ENCODE measurements at regions not wholly inside any gene's neighbourhood (a gene's known extent, or its start where the extent isn't known, plus 50 kb on each side); places are given as distances from the start of the nearest gene placed in this dataset.

DNA sequence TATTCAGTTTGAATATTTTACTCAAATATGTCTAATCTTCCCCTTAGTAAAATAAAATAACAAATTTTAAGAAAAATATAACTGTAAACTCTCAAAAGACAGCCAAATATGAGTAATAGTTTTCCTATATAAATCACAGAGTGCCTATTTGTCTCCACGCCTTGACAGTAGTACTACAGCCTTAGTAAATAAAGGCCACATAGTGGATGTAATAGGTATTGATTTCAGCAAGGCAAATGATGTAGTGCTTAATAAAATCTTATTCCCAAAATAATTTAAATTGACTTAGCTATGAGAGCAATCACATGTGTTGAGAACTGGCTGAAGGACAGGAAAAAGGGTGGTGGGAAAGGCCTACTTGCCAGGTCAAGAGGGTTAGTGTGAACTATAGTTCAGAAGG lies 747.2 kb downstream of the OLFM4 start:
- Mint-ChIP-seq H3K27ac (no peak overlapping the region), H3K4me3 (no peak overlapping the region), H3K9me3 (peaks cover 0 to 7% (median 6%) of the 10 kb centered on the region in 3 donors), H3K4me1 (no peaks in the 10 kb centered on the region), H3K36me3 (no peaks in the 10 kb centered on the region), H3K27me3 (no peaks in the 10 kb centered on the region)
- no peak for ATAC-seq (replicated peaks in 1 of 4)
- Histone ChIP-seq H3K9me3 (no peaks in the 10 kb centered on the region), H3K4me3 (ENCODE audit: control insufficient read depth in 1 of 2, extremely low read depth in 1 of 2, low read length in 1 of 2) (no peak overlapping the region), H3K27ac (ENCODE audit: low read length) (no peak overlapping the region), H3K36me3 (ENCODE audit: control insufficient read depth in 2 of 2, extremely low read depth in 1 of 2, insufficient read depth in 1 of 2, low read length in 1 of 2) (no peaks in the 10 kb centered on the region), H3K4me1 (ENCODE audit: control insufficient read depth in 1 of 2, extremely low read depth in 1 of 2, insufficient read depth in 2 of 2, low read length in 2 of 2) (no peaks in the 10 kb centered on the region), H3K27me3 (replicated peaks in 1 of 2; ENCODE audit: control insufficient read depth in 2 of 2, extremely low read depth in 1 of 2, insufficient read depth in 2 of 2, low read length in 1 of 2) (no peaks in the 10 kb centered on the region)
- CTCF ChIA-PET = no interaction called here
- no peak for DNase-seq
- POLR2A ChIA-PET = no interaction called here
- no CpG with 5 or more reads among the region's 1 CpG for WGBS (ENCODE audit: insufficient coverage)

DNA sequence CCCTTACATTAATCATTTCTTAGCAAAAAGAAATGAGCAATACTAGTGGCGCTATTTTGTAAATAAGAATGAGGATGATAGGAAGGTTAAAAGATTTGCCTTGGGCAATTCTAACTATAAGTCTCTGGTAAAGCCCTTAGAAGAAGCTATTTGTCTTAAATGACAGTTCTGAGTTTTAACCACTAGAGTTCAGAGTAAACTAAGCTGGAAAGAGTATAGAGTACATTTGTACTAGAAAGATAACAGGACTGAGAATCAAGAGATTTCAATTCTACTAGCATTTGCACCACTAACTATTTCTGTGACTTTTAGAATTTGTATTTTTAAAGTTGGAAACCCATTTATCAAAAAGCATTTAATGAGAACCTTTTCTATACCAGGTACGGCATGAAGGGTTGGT lies 750.3 kb downstream of the OLFM4 start:
- Mint-ChIP-seq H3K9me3 (peaks cover 0 to 3% (median 3%) of the 10 kb centered on the region in 3 donors), H3K36me3 (no peaks in the 10 kb centered on the region), H3K4me1 (peaks cover 7% of the 10 kb centered on the region in 3 donors), H3K27me3 (no peaks in the 10 kb centered on the region), H3K4me3 (no peak overlapping the region), H3K27ac (no peak overlapping the region)
- H3K4me1 ChIP-seq (ENCODE audit: control insufficient read depth in 1 of 2, extremely low read depth in 1 of 2, insufficient read depth in 2 of 2, low read length in 2 of 2) = no peaks in the 10 kb centered on the region
- DNase-seq (no peak), ATAC-seq (replicated peaks in 1 of 4) (no peak)
- no peaks in the 10 kb centered on the region for H3K9me3 ChIP-seq
- CTCF ChIA-PET = no interaction called here
- no peak overlapping the region for H3K4me3 ChIP-seq (ENCODE audit: control insufficient read depth in 1 of 2, extremely low read depth in 1 of 2, low read length in 1 of 2)
- POLR2A ChIA-PET = no interaction called here
- no CpG with 5 or more reads among the region's 2 CpGs for WGBS (ENCODE audit: insufficient coverage)
- no peaks in the 10 kb centered on the region for H3K27me3 ChIP-seq (replicated peaks in 1 of 2; ENCODE audit: control insufficient read depth in 2 of 2, extremely low read depth in 1 of 2, insufficient read depth in 2 of 2, low read length in 1 of 2)
- no peak overlapping the region for H3K27ac ChIP-seq (ENCODE audit: low read length)
- H3K36me3 ChIP-seq (ENCODE audit: control insufficient read depth in 2 of 2, extremely low read depth in 1 of 2, insufficient read depth in 1 of 2, low read length in 1 of 2) = no peaks in the 10 kb centered on the region

DNA sequence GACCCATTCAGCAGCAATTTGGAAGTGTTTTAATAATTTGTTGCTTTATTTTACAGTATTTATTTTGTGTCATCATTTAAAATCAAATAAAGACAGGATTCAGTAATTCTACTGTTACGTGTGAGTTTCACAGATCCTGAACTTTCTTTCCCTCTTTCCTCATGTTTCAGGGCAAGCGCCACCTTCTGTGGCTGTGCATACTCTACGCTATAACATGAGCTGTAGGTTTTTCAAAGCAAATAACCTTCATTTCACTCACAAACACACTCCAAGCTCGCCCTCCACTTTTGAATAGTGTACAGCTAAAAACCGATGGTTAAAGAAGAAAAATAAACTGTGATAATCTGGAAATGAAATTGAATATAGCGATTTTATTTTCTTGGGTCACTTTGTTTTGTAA lies 753.3 kb downstream of the OLFM4 start:
- Mint-ChIP-seq H3K4me1 (peaks cover 7% of the 10 kb centered on the region in 3 donors), H3K27me3 (no peaks in the 10 kb centered on the region), H3K36me3 (no peaks in the 10 kb centered on the region), H3K4me3 (no peak overlapping the region), H3K9me3 (peaks cover 0 to 3% (median 0%) of the 10 kb centered on the region in 3 donors), H3K27ac (no peak overlapping the region)
- ATAC-seq (replicated peaks in 1 of 4) = no peak
- H3K4me3 ChIP-seq (ENCODE audit: control insufficient read depth in 1 of 2, extremely low read depth in 1 of 2, low read length in 1 of 2) = no peak overlapping the region
- ChIA-PET POLR2A (no interaction called here), CTCF (interaction anchor here (0.9 to 1.3 kb wide), 2 partner anchors 10 to 22 kb away, joined by 3 read pairs; no protein-coding TSS in a partner anchor)
- no peaks in the 10 kb centered on the region for H3K27me3 ChIP-seq (replicated peaks in 1 of 2; ENCODE audit: control insufficient read depth in 2 of 2, extremely low read depth in 1 of 2, insufficient read depth in 2 of 2, low read length in 1 of 2)
- no peaks in the 10 kb centered on the region for H3K4me1 ChIP-seq (ENCODE audit: control insufficient read depth in 1 of 2, extremely low read depth in 1 of 2, insufficient read depth in 2 of 2, low read length in 2 of 2)
- no peaks in the 10 kb centered on the region for H3K36me3 ChIP-seq (ENCODE audit: control insufficient read depth in 2 of 2, extremely low read depth in 1 of 2, insufficient read depth in 1 of 2, low read length in 1 of 2)
- H3K9me3 ChIP-seq = no peaks in the 10 kb centered on the region
- WGBS (ENCODE audit: insufficient coverage) = no CpG with 5 or more reads among the region's 6 CpGs
- H3K27ac ChIP-seq (ENCODE audit: low read length) = no peak overlapping the region
- DNase-seq = no peak

DNA sequence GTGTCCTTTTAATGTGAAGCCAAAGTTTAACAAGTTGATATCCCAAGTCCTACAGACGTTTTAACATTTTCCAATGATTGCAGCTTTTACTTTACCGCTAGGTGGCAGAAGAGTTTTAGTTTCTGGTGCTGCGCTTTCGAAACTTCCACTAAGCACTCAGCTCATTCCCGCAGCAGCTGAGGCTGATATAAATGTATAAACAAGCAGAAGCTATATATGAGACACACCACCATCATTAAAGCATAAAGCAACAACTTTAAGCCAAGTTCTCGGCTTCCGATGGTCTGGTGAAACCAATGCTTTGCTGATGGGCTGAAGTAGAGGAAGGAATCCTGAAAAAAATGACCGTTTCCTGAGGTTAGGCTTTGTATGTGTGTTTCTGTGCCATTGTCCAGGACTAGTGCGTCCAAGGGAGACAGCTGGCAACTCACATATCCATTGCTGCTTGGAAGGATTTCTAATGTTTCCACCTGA lies 753.9 kb downstream of the OLFM4 start:
- ChIA-PET POLR2A (no interaction called here), CTCF (interaction anchor here (0.5 to 1.3 kb wide), 5 partner anchors 8 to 64 kb away, joined by 3 read pairs; no protein-coding TSS in a partner anchor)
- no peak overlapping the region for H3K27ac ChIP-seq (ENCODE audit: low read length)
- no peak overlapping the region for H3K27ac Mint-ChIP-seq
- peaks cover 0 to 6% (median 0%) of the 10 kb centered on the region in 3 donors for H3K9me3 Mint-ChIP-seq
- DNase-seq (peak in 1 of 35 experiments; percentile 7), ATAC-seq (replicated peaks in 1 of 4) (no peak)
- peak overlapping the region in 2 of 3 donors; percentile 15 to 38 for H3K4me3 Mint-ChIP-seq
- no peaks in the 10 kb centered on the region for H3K27me3 Mint-ChIP-seq
- H3K9me3 ChIP-seq = no peaks in the 10 kb centered on the region
- H3K36me3 Mint-ChIP-seq = no peaks in the 10 kb centered on the region
- WGBS (ENCODE audit: insufficient coverage) = no CpG with 5 or more reads among the region's 9 CpGs
- H3K4me1 ChIP-seq (ENCODE audit: control insufficient read depth in 1 of 2, extremely low read depth in 1 of 2, insufficient read depth in 2 of 2, low read length in 2 of 2) = no peaks in the 10 kb centered on the region
- no peaks in the 10 kb centered on the region for H3K27me3 ChIP-seq (replicated peaks in 1 of 2; ENCODE audit: control insufficient read depth in 2 of 2, extremely low read depth in 1 of 2, insufficient read depth in 2 of 2, low read length in 1 of 2)
- H3K36me3 ChIP-seq (ENCODE audit: control insufficient read depth in 2 of 2, extremely low read depth in 1 of 2, insufficient read depth in 1 of 2, low read length in 1 of 2) = no peaks in the 10 kb centered on the region
- peaks cover 7% of the 10 kb centered on the region in 3 donors for H3K4me1 Mint-ChIP-seq
- H3K4me3 ChIP-seq (ENCODE audit: control insufficient read depth in 1 of 2, extremely low read depth in 1 of 2, low read length in 1 of 2) = no peak overlapping the region

- Histone ChIP-seq H3K27me3 (replicated peaks in 1 of 2; ENCODE audit: control insufficient read depth in 2 of 2, extremely low read depth in 1 of 2, insufficient read depth in 2 of 2, low read length in 1 of 2) (no peaks in the 10 kb centered on the region), H3K9me3 (no peaks in the 10 kb centered on the region), H3K4me3 (ENCODE audit: control insufficient read depth in 1 of 2, extremely low read depth in 1 of 2, low read length in 1 of 2) (no peak overlapping the region), H3K27ac (ENCODE audit: low read length) (no peak overlapping the region), H3K36me3 (ENCODE audit: control insufficient read depth in 2 of 2, extremely low read depth in 1 of 2, insufficient read depth in 1 of 2, low read length in 1 of 2) (no peaks in the 10 kb centered on the region), H3K4me1 (ENCODE audit: control insufficient read depth in 1 of 2, extremely low read depth in 1 of 2, insufficient read depth in 2 of 2, low read length in 2 of 2) (no peaks in the 10 kb centered on the region)
- 91% methylated on average over 7 of the region's 10 CpGs for WGBS (ENCODE audit: insufficient coverage)
- H3K9me3 Mint-ChIP-seq = peaks cover 0 to 6% (median 0%) of the 10 kb centered on the region in 3 donors
- ATAC-seq (replicated peaks in 1 of 4) = no peak
- POLR2A ChIA-PET = no interaction called here
- CTCF ChIA-PET = interaction anchor here (1.0 to 1.1 kb wide), 2 partner anchors 7 to 63 kb away, joined by 3 read pairs; no protein-coding TSS in a partner anchor
- no peak overlapping the region for H3K4me3 Mint-ChIP-seq
- H3K27ac Mint-ChIP-seq = no peak overlapping the region
- H3K4me1 Mint-ChIP-seq = peaks cover 7% of the 10 kb centered on the region in 3 donors
- no peaks in the 10 kb centered on the region for H3K27me3 Mint-ChIP-seq
- H3K36me3 Mint-ChIP-seq = no peaks in the 10 kb centered on the region
- no peak for DNase-seq
Observed at GRCh38 chr13:53783471-53783870, 754.9 kb downstream of the OLFM4 start.

DNA sequence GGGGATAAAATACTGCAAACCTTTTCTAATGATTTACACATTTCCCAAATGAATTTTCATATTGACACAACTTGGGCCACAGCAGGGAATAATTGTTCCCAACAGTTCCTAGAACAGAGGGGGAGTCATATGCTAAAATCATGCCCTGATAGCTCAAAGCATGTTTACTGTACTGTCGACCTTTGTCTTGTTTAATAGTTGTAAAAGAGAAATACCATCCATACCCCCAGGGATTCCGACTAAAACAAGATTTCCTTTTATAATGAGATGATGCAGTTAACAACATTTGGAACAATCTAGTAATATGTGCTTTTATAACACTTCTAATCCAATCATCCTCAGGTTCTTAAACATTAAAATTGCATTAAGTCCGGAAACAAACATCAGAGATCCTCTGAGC lies 759.7 kb downstream of the OLFM4 start:
- H3K9me3 ChIP-seq = no peaks in the 10 kb centered on the region
- Mint-ChIP-seq H3K27me3 (no peaks in the 10 kb centered on the region), H3K4me1 (no peaks in the 10 kb centered on the region), H3K36me3 (no peaks in the 10 kb centered on the region), H3K27ac (no peak overlapping the region), H3K9me3 (peaks cover 0 to 7% (median 0%) of the 10 kb centered on the region in 3 donors), H3K4me3 (no peak overlapping the region)
- DNase-seq (no peak), ATAC-seq (replicated peaks in 1 of 4) (no peak)
- WGBS (ENCODE audit: insufficient coverage) = no CpG with 5 or more reads among the region's 3 CpGs
- ChIA-PET CTCF (no interaction called here), POLR2A (no interaction called here)
- H3K4me1 ChIP-seq (ENCODE audit: control insufficient read depth in 1 of 2, extremely low read depth in 1 of 2, insufficient read depth in 2 of 2, low read length in 2 of 2) = no peaks in the 10 kb centered on the region
- H3K4me3 ChIP-seq (ENCODE audit: control insufficient read depth in 1 of 2, extremely low read depth in 1 of 2, low read length in 1 of 2) = no peak overlapping the region
- H3K27ac ChIP-seq (ENCODE audit: low read length) = no peak overlapping the region
- H3K36me3 ChIP-seq (ENCODE audit: control insufficient read depth in 2 of 2, extremely low read depth in 1 of 2, insufficient read depth in 1 of 2, low read length in 1 of 2) = no peaks in the 10 kb centered on the region
- H3K27me3 ChIP-seq (replicated peaks in 1 of 2; ENCODE audit: control insufficient read depth in 2 of 2, extremely low read depth in 1 of 2, insufficient read depth in 2 of 2, low read length in 1 of 2) = no peaks in the 10 kb centered on the region

- Histone ChIP-seq H3K4me3 (ENCODE audit: control insufficient read depth in 1 of 2, extremely low read depth in 1 of 2, low read length in 1 of 2) (no peak overlapping the region), H3K27ac (ENCODE audit: low read length) (no peak overlapping the region), H3K4me1 (ENCODE audit: control insufficient read depth in 1 of 2, extremely low read depth in 1 of 2, insufficient read depth in 2 of 2, low read length in 2 of 2) (no peaks in the 10 kb centered on the region), H3K36me3 (ENCODE audit: control insufficient read depth in 2 of 2, extremely low read depth in 1 of 2, insufficient read depth in 1 of 2, low read length in 1 of 2) (no peaks in the 10 kb centered on the region), H3K27me3 (replicated peaks in 1 of 2; ENCODE audit: control insufficient read depth in 2 of 2, extremely low read depth in 1 of 2, insufficient read depth in 2 of 2, low read length in 1 of 2) (no peaks in the 10 kb centered on the region), H3K9me3 (no peaks in the 10 kb centered on the region)
- Mint-ChIP-seq H3K9me3 (peaks cover 5 to 14% (median 11%) of the 10 kb centered on the region in 3 donors), H3K36me3 (no peaks in the 10 kb centered on the region), H3K27me3 (no peaks in the 10 kb centered on the region), H3K27ac (no peak overlapping the region), H3K4me1 (no peaks in the 10 kb centered on the region), H3K4me3 (no peak overlapping the region)
- ChIA-PET POLR2A (no interaction called here), CTCF (no interaction called here)
- no peak for ATAC-seq (replicated peaks in 1 of 4)
- 86% methylated on average over 2 of the region's 5 CpGs for WGBS (ENCODE audit: insufficient coverage)
- no peak for DNase-seq
Observed at GRCh38 chr13:53800011-53800410, 771.4 kb downstream of the OLFM4 start.

Data from T-cell (primary cell).